Cerebellar nuclear complex (tissue), 1 donor: ENCODE measurements at regions not wholly inside any gene's neighbourhood (a gene's known extent, or its start where the extent isn't known, plus 50 kb on each side); places are given as distances from the start of the nearest gene placed in this dataset.

Source experiments
- DNase-seq, 2 experiments: peaks; one replicate each; lab custom pipeline; 2025; lab: John Stamatoyannopoulos, UW

GRCh38 chr6:166751051-166751595, 124.1 kb upstream of the RPS6KA2 start:
- DNase-seq = no peak

- DNase-seq = no peak
Observed at GRCh38 chr6:166750108-166750793, 123.2 kb upstream of the RPS6KA2 start.

- DNase-seq = no peak
Observed at GRCh38 chr6:166749666-166750065, 122.6 kb upstream of the RPS6KA2 start.

- no peak for DNase-seq
Observed at GRCh38 chr6:166747644-166748595, 120.9 kb upstream of the RPS6KA2 start.

GRCh38 chr6:166745801-166746668, 119.0 kb upstream of the RPS6KA2 start:
- no peak for DNase-seq

- DNase-seq = no peak
Observed at GRCh38 chr6:166744223-166745134, 117.4 kb upstream of the RPS6KA2 start.

GRCh38 chr6:166743406-166744222, 116.6 kb upstream of the RPS6KA2 start:
- DNase-seq = no peak

- no peak for DNase-seq
Observed at GRCh38 chr6:166742981-166743380, 115.9 kb upstream of the RPS6KA2 start.

- no peak for DNase-seq
Observed at GRCh38 chr6:166739976-166740318, 112.9 kb upstream of the RPS6KA2 start.

- DNase-seq = no peak
Observed at GRCh38 chr6:166739117-166739975, 112.3 kb upstream of the RPS6KA2 start.

- no peak for DNase-seq
Observed at GRCh38 chr6:166738386-166739116, 111.5 kb upstream of the RPS6KA2 start.

GRCh38 chr6:166737261-166737660, 110.2 kb upstream of the RPS6KA2 start:
- no peak for DNase-seq

GRCh38 chr6:166736634-166737033, 109.6 kb upstream of the RPS6KA2 start:
- DNase-seq = no peak

- no peak for DNase-seq
Observed at GRCh38 chr6:166733900-166734299, 106.8 kb upstream of the RPS6KA2 start.

- DNase-seq = no peak
Observed at GRCh38 chr6:166729658-166730057, 102.6 kb upstream of the RPS6KA2 start.

- no peak for DNase-seq
Observed at GRCh38 chr6:166728884-166729530, 102.0 kb upstream of the RPS6KA2 start.

GRCh38 chr6:166726201-166726600, 99.2 kb upstream of the RPS6KA2 start:
- no peak for DNase-seq

- DNase-seq = no peak
Observed at GRCh38 chr6:166725571-166725970, 98.5 kb upstream of the RPS6KA2 start.
